ENCODE measurements at regions not wholly inside any gene's neighbourhood (a gene's known extent, or its start where the extent isn't known, plus 50 kb on each side); places are given as distances from the start of the nearest gene placed in this dataset.

DNA sequence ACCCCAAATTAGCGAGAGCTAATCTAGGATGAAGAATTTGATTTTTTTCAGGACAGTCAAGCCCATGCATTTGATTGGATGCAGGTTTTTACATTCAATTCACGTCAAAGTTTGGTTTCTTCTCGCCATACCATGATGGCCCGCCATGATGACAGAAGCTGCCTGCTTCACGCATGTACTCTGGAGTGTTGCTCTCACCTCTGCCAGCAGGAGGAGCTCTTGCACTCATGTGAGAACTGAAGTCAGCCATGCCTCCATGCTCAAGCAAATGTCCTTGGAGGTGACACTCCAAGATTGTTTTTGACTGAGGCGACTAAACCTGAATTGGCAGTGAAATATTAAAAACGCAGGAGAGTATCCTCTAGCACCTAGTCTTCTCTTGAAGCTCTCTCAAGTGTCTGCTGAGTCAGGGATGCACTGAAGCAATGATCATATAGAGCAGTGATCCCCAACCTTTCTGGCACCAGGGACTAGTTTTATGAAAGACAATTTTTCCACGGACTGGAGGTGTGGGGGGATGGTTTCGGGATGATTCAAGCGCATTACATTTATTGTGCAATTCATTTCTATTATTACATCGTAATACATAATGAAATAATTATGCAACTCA is 120.9 kb downstream of the SAMMSON start:
- no peaks in the 10 kb centered on the region for H3K9me3 Mint-ChIP-seq (ENCODE audit: unreplicated experiment)
- TF ChIP-seq, protein P1, sequence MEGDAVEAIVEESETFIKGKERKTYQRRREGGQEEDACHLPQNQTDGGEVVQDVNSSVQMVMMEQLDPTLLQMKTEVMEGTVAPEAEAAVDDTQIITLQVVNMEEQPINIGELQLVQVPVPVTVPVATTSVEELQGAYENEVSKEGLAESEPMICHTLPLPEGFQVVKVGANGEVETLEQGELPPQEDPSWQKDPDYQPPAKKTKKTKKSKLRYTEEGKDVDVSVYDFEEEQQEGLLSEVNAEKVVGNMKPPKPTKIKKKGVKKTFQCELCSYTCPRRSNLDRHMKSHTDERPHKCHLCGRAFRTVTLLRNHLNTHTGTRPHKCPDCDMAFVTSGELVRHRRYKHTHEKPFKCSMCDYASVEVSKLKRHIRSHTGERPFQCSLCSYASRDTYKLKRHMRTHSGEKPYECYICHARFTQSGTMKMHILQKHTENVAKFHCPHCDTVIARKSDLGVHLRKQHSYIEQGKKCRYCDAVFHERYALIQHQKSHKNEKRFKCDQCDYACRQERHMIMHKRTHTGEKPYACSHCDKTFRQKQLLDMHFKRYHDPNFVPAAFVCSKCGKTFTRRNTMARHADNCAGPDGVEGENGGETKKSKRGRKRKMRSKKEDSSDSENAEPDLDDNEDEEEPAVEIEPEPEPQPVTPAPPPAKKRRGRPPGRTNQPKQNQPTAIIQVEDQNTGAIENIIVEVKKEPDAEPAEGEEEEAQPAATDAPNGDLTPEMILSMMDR (IDR thresholded peaks at IDR 0.05; ENCODE audit: unreplicated experiment), result peak; percentile 73
- H3K4me3 Mint-ChIP-seq (ENCODE audit: unreplicated experiment), result no peak overlapping the region
- POLR2A ChIA-PET, result interaction anchor here (0.5 kb wide), 1 partner anchor 612 kb away, joined by 3 read pairs; no protein-coding TSS in a partner anchor
- H3K27ac Mint-ChIP-seq (ENCODE audit: low read depth, unreplicated experiment), result no peak overlapping the region
- BruUV-seq (replicated peaks), result no TSS peak
- no peaks in the 10 kb centered on the region for H3K4me1 Mint-ChIP-seq (ENCODE audit: insufficient read depth, unreplicated experiment)
- no peaks in the 10 kb centered on the region for H3K36me3 Mint-ChIP-seq (ENCODE audit: insufficient read depth, unreplicated experiment)
- intact Hi-C loops (cut with micrococcal nuclease), result loop anchor here (1.0 kb wide), 1 partner anchor 239 kb away; no protein-coding TSS in a partner anchor
- peaks cover 63% of the 10 kb centered on the region for H3K27me3 Mint-ChIP-seq (ENCODE audit: insufficient read depth, unreplicated experiment)
- DNase-seq (ENCODE audit: unreplicated experiment), result peak; percentile 82
- CTCF ChIA-PET, result interaction anchor here (0.6 to 2.9 kb wide), 16 partner anchors 9 to 1723 kb away, joined by 3 to 21 read pairs (median 4); no protein-coding TSS in a partner anchor

DNA sequence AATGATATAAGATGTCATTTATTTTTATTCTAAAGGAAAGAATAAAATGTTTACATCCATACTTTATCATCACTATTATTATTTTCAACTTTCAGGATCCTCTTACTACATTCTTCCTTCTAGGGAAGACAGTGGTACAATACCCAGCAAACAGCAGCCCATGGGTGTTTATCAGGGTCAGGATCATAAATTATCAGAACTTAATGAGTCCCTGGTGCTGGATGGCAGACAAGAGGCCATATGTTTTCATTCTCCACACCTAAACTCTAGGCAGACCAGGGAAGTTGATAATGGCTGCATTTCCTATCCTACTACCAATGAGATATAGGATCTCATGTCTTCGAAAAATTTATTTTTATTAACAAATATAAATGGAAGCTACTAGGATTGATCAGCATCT is 127.7 kb downstream of the SAMMSON start:
- H3K27me3 Mint-ChIP-seq (ENCODE audit: insufficient read depth, unreplicated experiment), result peaks cover 79% of the 10 kb centered on the region
- TF ChIP-seq, protein P1 (IDR thresholded peaks at IDR 0.05; ENCODE audit: unreplicated experiment), result no peak
- no peak for DNase-seq (ENCODE audit: unreplicated experiment)
- H3K36me3 Mint-ChIP-seq (ENCODE audit: insufficient read depth, unreplicated experiment), result no peaks in the 10 kb centered on the region
- H3K4me3 Mint-ChIP-seq (ENCODE audit: unreplicated experiment), result no peak overlapping the region
- no peaks in the 10 kb centered on the region for H3K4me1 Mint-ChIP-seq (ENCODE audit: insufficient read depth, unreplicated experiment)
- ChIA-PET POLR2A (no interaction called here), CTCF (interaction anchor here (0.6 kb wide), 1 partner anchor 23 kb away, joined by 5 read pairs; no protein-coding TSS in a partner anchor)
- intact Hi-C loops (cut with micrococcal nuclease), result no loop called here
- BruUV-seq (replicated peaks), result no TSS peak
- H3K9me3 Mint-ChIP-seq (ENCODE audit: unreplicated experiment), result no peaks in the 10 kb centered on the region
- H3K27ac Mint-ChIP-seq (ENCODE audit: low read depth, unreplicated experiment), result no peak overlapping the region

DNA sequence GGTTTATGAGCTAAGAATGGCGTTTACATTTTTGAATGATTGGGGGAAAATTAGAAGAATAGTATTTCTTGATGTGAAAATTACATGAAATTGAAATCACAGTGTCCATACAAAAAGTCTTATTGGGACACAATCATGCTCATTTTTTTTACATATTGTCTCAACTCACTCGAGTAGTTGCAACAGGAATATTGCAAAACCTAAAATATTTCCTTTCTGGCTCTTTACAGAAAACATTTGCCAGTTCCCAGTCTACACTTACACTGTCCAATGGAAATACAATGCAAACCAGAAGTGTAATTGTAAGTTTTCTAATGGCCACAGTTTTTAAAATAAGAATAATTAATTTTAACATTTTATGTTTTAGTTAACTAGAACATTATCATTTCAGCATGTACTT is 137.8 kb downstream of the SAMMSON start:
- BruUV-seq (replicated peaks), result no TSS peak
- no peaks in the 10 kb centered on the region for H3K4me1 Mint-ChIP-seq (ENCODE audit: insufficient read depth, unreplicated experiment)
- no peaks in the 10 kb centered on the region for H3K9me3 Mint-ChIP-seq (ENCODE audit: unreplicated experiment)
- no peak overlapping the region for H3K27ac Mint-ChIP-seq (ENCODE audit: low read depth, unreplicated experiment)
- intact Hi-C loops (cut with micrococcal nuclease), result no loop called here
- peaks cover 68% of the 10 kb centered on the region for H3K27me3 Mint-ChIP-seq (ENCODE audit: insufficient read depth, unreplicated experiment)
- no peaks in the 10 kb centered on the region for H3K36me3 Mint-ChIP-seq (ENCODE audit: insufficient read depth, unreplicated experiment)
- H3K4me3 Mint-ChIP-seq (ENCODE audit: unreplicated experiment), result no peak overlapping the region
- DNase-seq (ENCODE audit: unreplicated experiment), result peak; percentile 2
- TF ChIP-seq, protein P1 (IDR thresholded peaks at IDR 0.05; ENCODE audit: unreplicated experiment), result no peak
- ChIA-PET CTCF (interaction anchor here (1.7 kb wide), 1 partner anchor 16 kb away, joined by 8 read pairs; no protein-coding TSS in a partner anchor), POLR2A (interaction anchor here (0.7 kb wide), 1 partner anchor 129 kb away, joined by 3 read pairs; no protein-coding TSS in a partner anchor)

DNA sequence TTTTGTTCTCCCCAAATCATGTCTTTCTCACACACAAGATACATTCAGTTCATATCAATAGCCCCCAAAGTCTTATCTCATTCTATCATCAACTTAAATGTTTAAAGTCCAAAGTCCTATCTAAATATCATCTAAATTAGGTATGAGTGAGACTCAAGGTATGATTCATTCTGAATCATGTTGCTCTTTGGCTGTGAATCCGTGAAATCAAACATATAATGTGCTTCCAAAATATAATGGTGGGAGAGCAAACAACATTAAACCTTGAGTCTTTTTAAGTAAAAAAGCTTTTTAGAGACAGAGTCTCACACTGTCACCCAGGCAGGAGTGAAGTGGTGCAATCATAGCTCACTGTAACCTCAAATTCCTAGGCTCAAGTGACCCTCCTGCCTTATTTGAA is 139.1 kb downstream of the SAMMSON start:
- Mint-ChIP-seq H3K27ac (ENCODE audit: low read depth, unreplicated experiment) (no peak overlapping the region), H3K4me1 (ENCODE audit: insufficient read depth, unreplicated experiment) (no peaks in the 10 kb centered on the region), H3K4me3 (ENCODE audit: unreplicated experiment) (no peak overlapping the region), H3K27me3 (ENCODE audit: insufficient read depth, unreplicated experiment) (peaks cover 68% of the 10 kb centered on the region), H3K9me3 (ENCODE audit: unreplicated experiment) (no peaks in the 10 kb centered on the region), H3K36me3 (ENCODE audit: insufficient read depth, unreplicated experiment) (no peaks in the 10 kb centered on the region)
- CTCF ChIA-PET, result no interaction called here
- no TSS peak for BruUV-seq (replicated peaks)
- POLR2A ChIA-PET, result no interaction called here
- intact Hi-C loops (cut with micrococcal nuclease), result no loop called here
- no peak for DNase-seq (ENCODE audit: unreplicated experiment)
- TF ChIP-seq, protein P1 (IDR thresholded peaks at IDR 0.05; ENCODE audit: unreplicated experiment), result no peak

Data from MCF 10A (cell line).